H1 (cell line): ENCODE measurements at regions not wholly inside any gene's neighbourhood (a gene's known extent, or its start where the extent isn't known, plus 50 kb on each side); places are given as distances from the start of the nearest gene placed in this dataset.

ENCODE experiments used
- CTCF ChIA-PET: fragments of 300-600 bp; sonication (Branson Sonifier 250); formaldehyde crosslinking; loops from one replicate; lab custom pipeline; 2021; ENCODE audit not compliant: partially characterized antibody; lab: Charles Lee
- POLR2A ChIA-PET: fragments of 300-600 bp; sonication (Branson Sonifier 250); formaldehyde crosslinking; loops from one replicate; lab custom pipeline; 2021; ENCODE audit warnings: inconsistent platforms; ENCODE audit not compliant: partially characterized antibody; lab: Charles Lee
- DNase-seq, 2 experiments: peaks; one replicate each; pipeline versions ENCODE4 v3.0.0 to v3.0.0-alpha.2; 2010 to 2022; ENCODE audit warnings: low spot score in 2 of 2, low read depth in 1 of 2, mixed read lengths in 1 of 2
- FAIRE-seq: peaks from 2 replicates; lab custom pipeline; 2011; peaks lifted over from hg19 to GRCh38; lab: Jason Lieb, UNC
- H2AFZ ChIP-seq: 2 replicates; pipeline ENCODE4 v1.8.1; 2012; ENCODE audit warnings: low read length, inconsistent platforms
- H2AK5ac ChIP-seq: 2 replicates; pipeline ENCODE4 v1.6.1; 2013; ENCODE audit warnings: low read depth, low read length
- H2BK120ac ChIP-seq: replicated peaks from 2 replicates; pipeline ENCODE3; 2013; ENCODE audit warnings: low read depth, low read length, inconsistent platforms
- H2BK12ac ChIP-seq: 2 replicates; pipeline ENCODE4 v1.6.1; 2013; ENCODE audit warnings: low read depth, low read length
- H2BK15ac ChIP-seq: 2 replicates; pipeline ENCODE4 v1.6.1; 2013; ENCODE audit warnings: low read length
- H2BK20ac ChIP-seq: 2 replicates; pipeline ENCODE4 v1.6.1; 2013; ENCODE audit warnings: low read length
- H2BK5ac ChIP-seq: 2 replicates; pipeline ENCODE4 v1.6.1; 2013; ENCODE audit warnings: low read depth, low read length
- H3K14ac ChIP-seq: 2 replicates; pipeline ENCODE4 v1.6.1; 2013; ENCODE audit warnings: inconsistent platforms; ENCODE audit not compliant: insufficient read length
- H3K18ac ChIP-seq: 2 replicates; pipeline ENCODE4 v1.6.1; 2013; ENCODE audit warnings: low read length; ENCODE audit errors: extremely low read depth
- H3K23ac ChIP-seq: 2 replicates; pipeline ENCODE4 v1.6.1; 2013; ENCODE audit warnings: inconsistent platforms; ENCODE audit not compliant: insufficient read length
- H3K23me2 ChIP-seq: 2 replicates; pipeline ENCODE4 v1.6.1; 2013; ENCODE audit warnings: low read depth, low read length
- H3K27ac ChIP-seq: 2 replicates; pipeline ENCODE4 v1.6.1; 2011; ENCODE audit warnings: low read depth, low read length, inconsistent platforms
- H3K27me3 ChIP-seq, 4 experiments: replicated peaks in 1 of 4; 1 replicate in 1 of 4; 2 replicates in 3 of 4; pipeline versions ENCODE4 v1.6.1 to v1.8.1; 2011 to 2013; ENCODE audit warnings: low read length in 3 of 4, mild to moderate bottlenecking in 3 of 4, inconsistent platforms in 2 of 4, mixed read lengths in 2 of 4, moderate library complexity in 1 of 4; ENCODE audit not compliant: control insufficient read depth in 3 of 4, insufficient read depth in 3 of 4; ENCODE audit errors: extremely low read depth in 1 of 4
- H3K36me3 ChIP-seq, 4 experiments: 2 replicates each; pipeline versions ENCODE4 v1.6.1 to v1.8.1; 2011 to 2013; ENCODE audit warnings: mild to moderate bottlenecking in 4 of 4, low read length in 3 of 4, moderate library complexity in 2 of 4, control low read depth in 1 of 4, inconsistent platforms in 1 of 4; ENCODE audit not compliant: insufficient read depth in 4 of 4, control insufficient read depth in 2 of 4
- H3K4ac ChIP-seq: replicated peaks from 2 replicates; pipeline ENCODE3; 2013; ENCODE audit warnings: low read length, low read depth, mixed read lengths, inconsistent platforms; ENCODE audit not compliant: insufficient read length
- H3K4me1 ChIP-seq, 4 experiments: replicated peaks in 1 of 4; 1 replicate in 1 of 4; 2 replicates in 3 of 4; pipeline versions ENCODE4 v1.6.1 to v1.8.1; 2011 to 2013; ENCODE audit warnings: low read length in 3 of 4, inconsistent platforms in 2 of 4, mixed read lengths in 1 of 4; ENCODE audit not compliant: insufficient read depth in 4 of 4, control insufficient read depth in 3 of 4
- H3K4me2 ChIP-seq, 2 experiments: 2 replicates each; pipeline versions ENCODE4 v1.6.1 to v1.8.1; 2011 to 2013; ENCODE audit warnings: low read depth in 2 of 2, low read length in 2 of 2, control low read depth in 1 of 2, inconsistent platforms in 1 of 2, mild to moderate bottlenecking in 1 of 2; ENCODE audit not compliant: insufficient read depth in 1 of 2
- H3K4me3 ChIP-seq, 4 experiments: fragments of 200-600, 300-600 bp in 1 of 4; sonication (generic), shearing (Covaris generic), sonication (Bioruptor Twin) in 1 of 4; 2 replicates each; pipeline versions ENCODE4 v1.5.1 to v1.8.1; 2011 to 2016; ENCODE audit warnings: low read length in 4 of 4, low read depth in 3 of 4, control low read depth in 2 of 4, inconsistent platforms in 2 of 4, mild to moderate bottlenecking in 2 of 4, mixed read lengths in 1 of 4, moderate library complexity in 1 of 4; ENCODE audit not compliant: insufficient read depth in 2 of 4; ENCODE audit errors: extremely low read depth in 1 of 4
- H3K56ac ChIP-seq: replicated peaks from 2 replicates; pipeline ENCODE3; 2013; ENCODE audit warnings: low read depth, mild to moderate bottlenecking, mixed read lengths, low read length, inconsistent platforms; ENCODE audit not compliant: insufficient read length
- H3K79me1 ChIP-seq: 2 replicates; pipeline ENCODE4 v1.6.1; 2013; ENCODE audit warnings: low read depth, low read length, control low read depth
- H3K79me2 ChIP-seq, 2 experiments: 2 replicates each; pipeline versions ENCODE4 v1.6.1 to v1.8.1; 2012 to 2013; ENCODE audit warnings: low read length in 2 of 2, mild to moderate bottlenecking in 2 of 2, inconsistent platforms in 1 of 2; ENCODE audit not compliant: insufficient read depth in 2 of 2, control insufficient read depth in 1 of 2
- H3K9ac ChIP-seq, 4 experiments: replicated peaks in 1 of 4; 1 replicate in 1 of 4; 2 replicates in 3 of 4; pipeline versions ENCODE4 v1.6.1 to v1.8.1; 2011 to 2013; ENCODE audit warnings: low read depth in 3 of 4, low read length in 3 of 4, control low read depth in 2 of 4, mild to moderate bottlenecking in 2 of 4, moderate library complexity in 2 of 4, inconsistent platforms in 1 of 4; ENCODE audit errors: extremely low read depth in 1 of 4
- H3K9me3 ChIP-seq, 2 experiments: 2 replicates each; pipeline versions ENCODE4 v1.6.1 to v1.8.1; 2012 to 2013; ENCODE audit warnings: mild to moderate bottlenecking in 2 of 2, moderate library complexity in 2 of 2, control low read depth in 1 of 2, inconsistent platforms in 1 of 2, low read depth in 1 of 2, low read length in 1 of 2, mixed read lengths in 1 of 2; ENCODE audit not compliant: insufficient read depth in 2 of 2
- H4K20me1 ChIP-seq, 2 experiments: replicated peaks in 1 of 2; 2 replicates each; pipeline versions ENCODE3 to v1.8.1; 2011 to 2013; ENCODE audit warnings: inconsistent platforms in 2 of 2, low read length in 2 of 2, mild to moderate bottlenecking in 1 of 2; ENCODE audit not compliant: insufficient read depth in 2 of 2, control insufficient read depth in 1 of 2
- H4K5ac ChIP-seq: 2 replicates; pipeline ENCODE4 v1.6.1; 2013; ENCODE audit warnings: low read length, low read depth, mixed read lengths, inconsistent platforms; ENCODE audit not compliant: insufficient read length
- H4K8ac ChIP-seq: 2 replicates; pipeline ENCODE4 v1.8.0; 2013; ENCODE audit warnings: mild to moderate bottlenecking, moderate library complexity, low read length, inconsistent platforms; ENCODE audit not compliant: insufficient read depth; ENCODE audit errors: extremely low read depth
- H4K91ac ChIP-seq: replicated peaks from 2 replicates; pipeline ENCODE3; 2013; ENCODE audit warnings: low read length, mixed read lengths, inconsistent platforms; ENCODE audit not compliant: insufficient read length
- BCL11A ChIP-seq, 2 experiments: IDR thresholded peaks; one replicate each; pipeline ENCODE4 v1.6.1; 2011; ENCODE audit warnings: low read depth in 2 of 2, low read length in 2 of 2, mild to moderate bottlenecking in 2 of 2
- CBX5 ChIP-seq: fragments of 300-800, 300-1000 bp; sonication (generic); IDR thresholded peaks from 2 replicates; pipeline ENCODE4 v1.7.1; 2016; ENCODE audit warnings: antibody characterized with exemption, low read length, low read depth
- EP300 ChIP-seq, 2 experiments: IDR thresholded peaks; 1 replicate in 1 of 2; 2 replicates in 1 of 2; pipeline ENCODE4 v1.6.1; 2011 to 2012; ENCODE audit warnings: low read depth in 2 of 2, low read length in 2 of 2, mild to moderate bottlenecking in 2 of 2, borderline replicate concordance in 1 of 2, inconsistent platforms in 1 of 2, moderate library complexity in 1 of 2
- KDM4A ChIP-seq: IDR thresholded peaks from one replicate; pipeline ENCODE4 v1.7.1; 2012; ENCODE audit warnings: low read depth, mild to moderate bottlenecking, moderate library complexity, low read length, inconsistent platforms; ENCODE audit not compliant: severe bottlenecking
- WGBS, 2 experiments: shearing (Covaris generic) in 1 of 2; methylation state at CpG; one replicate each; pipeline versions ENCODE4 v1.1.6 to v1.1.7; 2013 to 2015; ENCODE audit warnings: low lambda C conversion rate in 2 of 2, mixed read lengths in 2 of 2, inconsistent platforms in 1 of 2, low coverage in 1 of 2, missing lambda C conversion rate in 1 of 2; ENCODE audit not compliant: insufficient replicate concordance in 2 of 2, insufficient coverage in 1 of 2, insufficient read length in 1 of 2; ENCODE audit errors: extremely low coverage in 1 of 2, missing lambda C conversion rate in 1 of 2; 5-methylcytosine and 5-hydroxymethylcytosine counted together

GRCh38 chr15:92268900-92269299 is 124.8 kb upstream of the ST8SIA2 start:
- no peak overlapping the region for H2BK120ac ChIP-seq
- no peaks in the 10 kb centered on the region for H4K20me1 ChIP-seq
- no peaks in the 10 kb centered on the region for H3K79me1 ChIP-seq
- H3K79me2 ChIP-seq, result no peaks in the 10 kb centered on the region
- no peak overlapping the region for H2BK20ac ChIP-seq
- H3K36me3 ChIP-seq, result no peaks in the 10 kb centered on the region
- POLR2A ChIA-PET, result interaction anchor here (0.7 kb wide), 1 partner anchor 69 kb away, joined by 5 read pairs; no protein-coding TSS in a partner anchor
- no peaks in the 10 kb centered on the region; a peak in 1 of 4 replicates for H3K9me3 ChIP-seq
- no peak for DNase-seq
- H3K56ac ChIP-seq, result no peak overlapping the region
- H3K4me2 ChIP-seq, result no peak overlapping the region
- H2AFZ ChIP-seq, result no peak overlapping the region
- no peak overlapping the region for H3K18ac ChIP-seq
- no peak overlapping the region for H3K4me3 ChIP-seq
- WGBS, 2 experiments, result 72% methylated on average over 3 of the region's 3 CpGs; no CpG with 5 or more reads in 1 of the 2 experiments
- H3K4me1 ChIP-seq, result peaks cover 0 to 3% (median 3%) of the 10 kb centered on the region in 4 experiments; a peak in 5 of 7 replicates
- no peak overlapping the region for H3K14ac ChIP-seq
- no peak overlapping the region for H3K27ac ChIP-seq
- H3K23ac ChIP-seq, result no peak overlapping the region
- CTCF ChIA-PET, result interaction anchor here (0.6 to 3.0 kb wide), 13 partner anchors 9 to 330 kb away, joined by 3 to 23 read pairs (median 4); no protein-coding TSS in a partner anchor
- H3K23me2 ChIP-seq, result no peaks in the 10 kb centered on the region
- peak; percentile 52 for FAIRE-seq
- H2BK15ac ChIP-seq, result no peak overlapping the region
- H2BK5ac ChIP-seq, result no peak overlapping the region
- no peak overlapping the region for H3K4ac ChIP-seq
- H3K27me3 ChIP-seq, result no peaks in the 10 kb centered on the region
- no peak overlapping the region for H4K91ac ChIP-seq
- H2BK12ac ChIP-seq, result no peak overlapping the region
- no peak overlapping the region for H4K8ac ChIP-seq
- H4K5ac ChIP-seq, result no peak overlapping the region
- H3K9ac ChIP-seq, result no peak overlapping the region
- no peak overlapping the region for H2AK5ac ChIP-seq
- TF ChIP-seq CBX5 (no peak), EP300 (IDR thresholded peaks at IDR 0.05; ENCODE audit: borderline replicate concordance in 1 of 2, low read depth in 2 of 2, low read length in 2 of 2) (no peak), KDM4A (no peak), BCL11A (IDR thresholded peaks at IDR 0.05; ENCODE audit: low read depth in 2 of 2, low read length in 2 of 2) (no peak)
